Mesenchymal stem cell (in vitro differentiated cells and primary cell): ENCODE measurements at regions not wholly inside any gene's neighbourhood (a gene's known extent, or its start where the extent isn't known, plus 50 kb on each side); places are given as distances from the start of the nearest gene placed in this dataset.
A peak's percentile ranks its signal among the peaks of the same experiment; 100 is the strongest.
"Not testable (repeated sequence)": the region's sequence is repeated elsewhere in the genome, so short reads cannot be mapped to it uniquely, and the experiment has no call there.

Source experiments
- DNase-seq: peaks from one replicate; pipeline ENCODE4 v3.0.0-alpha.2; 2013
- H2AFZ ChIP-seq: one replicate; pipeline ENCODE4 v1.6.1; 2013; ENCODE audit warnings: low read depth, mild to moderate bottlenecking, control low read depth, inconsistent platforms, low read length, moderate library complexity
- H2AK5ac ChIP-seq: 2 replicates; pipeline ENCODE4 v1.6.1; 2013; ENCODE audit warnings: low read length, moderate library complexity, mild to moderate bottlenecking, inconsistent platforms; ENCODE audit not compliant: severe bottlenecking
- H2BK120ac ChIP-seq: one replicate; pipeline ENCODE4 v1.6.1; 2013; ENCODE audit warnings: low read depth, mild to moderate bottlenecking, inconsistent platforms, low read length, moderate library complexity
- H2BK12ac ChIP-seq, 2 experiments: one replicate each; pipeline ENCODE4 v1.6.1; 2013; ENCODE audit warnings: inconsistent platforms in 2 of 2, low read length in 2 of 2, mild to moderate bottlenecking in 2 of 2, moderate library complexity in 2 of 2, control low read depth in 1 of 2
- H2BK15ac ChIP-seq: one replicate; pipeline ENCODE4 v1.6.1; 2013; ENCODE audit warnings: mild to moderate bottlenecking, low read depth, inconsistent platforms; ENCODE audit not compliant: poor library complexity, severe bottlenecking
- H2BK5ac ChIP-seq: 2 replicates; pipeline ENCODE4 v1.6.1; 2013; ENCODE audit warnings: low read depth, mild to moderate bottlenecking, low read length, control low read depth, inconsistent platforms; ENCODE audit not compliant: poor library complexity, severe bottlenecking
- H3K14ac ChIP-seq, 2 experiments: one replicate each; pipeline ENCODE4 v1.6.1; 2013; ENCODE audit warnings: inconsistent platforms in 2 of 2, low read length in 2 of 2, control low read depth in 1 of 2, mild to moderate bottlenecking in 1 of 2, moderate library complexity in 1 of 2
- H3K18ac ChIP-seq, 2 experiments: one replicate each; pipeline ENCODE4 v1.6.1; 2013; ENCODE audit warnings: inconsistent platforms in 2 of 2, low read length in 2 of 2, control low read depth in 1 of 2, low read depth in 1 of 2, mild to moderate bottlenecking in 1 of 2
- H3K23ac ChIP-seq, 2 experiments: one replicate each; pipeline ENCODE4 v1.6.1; 2013; ENCODE audit warnings: inconsistent platforms in 2 of 2, low read length in 2 of 2, mild to moderate bottlenecking in 2 of 2, moderate library complexity in 2 of 2, control low read depth in 1 of 2
- H3K27ac ChIP-seq: 2 replicates; pipeline ENCODE4 v1.5.1; 2013; ENCODE audit warnings: mild to moderate bottlenecking, moderate library complexity, low read length, control low read depth, inconsistent platforms; ENCODE audit not compliant: poor library complexity, severe bottlenecking
- H3K27me3 ChIP-seq, 2 experiments: 2 replicates each; pipeline versions ENCODE4 v1.6.1 to v1.7.0; 2013; ENCODE audit warnings: low read length in 2 of 2, mild to moderate bottlenecking in 2 of 2, moderate library complexity in 2 of 2, control low read depth in 1 of 2, inconsistent platforms in 1 of 2; ENCODE audit not compliant: control insufficient read depth in 1 of 2, insufficient read depth in 1 of 2
- H3K36me3 ChIP-seq, 2 experiments: 2 replicates each; pipeline versions ENCODE4 v1.6.1 to v1.7.0; 2013; ENCODE audit warnings: low read length in 2 of 2, control low read depth in 1 of 2, inconsistent platforms in 1 of 2, low read depth in 1 of 2, mild to moderate bottlenecking in 1 of 2; ENCODE audit not compliant: insufficient read depth in 2 of 2, control insufficient read depth in 1 of 2
- H3K4ac ChIP-seq, 2 experiments: one replicate each; pipeline ENCODE4 v1.6.1; 2013; ENCODE audit warnings: inconsistent platforms in 2 of 2, low read length in 2 of 2, mild to moderate bottlenecking in 2 of 2, moderate library complexity in 2 of 2, control low read depth in 1 of 2, low read depth in 1 of 2
- H3K4me1 ChIP-seq: 2 replicates; pipeline ENCODE4 v1.6.1; 2013; ENCODE audit warnings: low read depth, low read length, control low read depth; ENCODE audit not compliant: control insufficient read depth, insufficient read depth
- H3K4me2 ChIP-seq: 2 replicates; pipeline ENCODE4 v1.6.1; 2013; ENCODE audit warnings: low read length, mild to moderate bottlenecking, inconsistent platforms; ENCODE audit not compliant: poor library complexity, severe bottlenecking
- H3K4me3 ChIP-seq, 2 experiments: 2 replicates each; pipeline versions ENCODE4 v1.5.1 to v1.7.0; 2013; ENCODE audit warnings: low read length in 2 of 2, mild to moderate bottlenecking in 2 of 2, control low read depth in 1 of 2, low read depth in 1 of 2; ENCODE audit not compliant: insufficient read depth in 1 of 2
- H3K79me1 ChIP-seq: replicated peaks from 2 replicates; pipeline ENCODE4 v1.6.1; 2013; ENCODE audit warnings: mild to moderate bottlenecking, control low read depth, low read length, inconsistent platforms; ENCODE audit not compliant: poor library complexity, severe bottlenecking
- H3K9ac ChIP-seq: 2 replicates; pipeline ENCODE4 v1.7.0; 2013; ENCODE audit warnings: mild to moderate bottlenecking, low read length, moderate library complexity
- H3K9me3 ChIP-seq: 2 replicates; pipeline ENCODE4 v1.7.0; 2013; ENCODE audit warnings: mild to moderate bottlenecking, low read length; ENCODE audit not compliant: control insufficient read depth
- H4K8ac ChIP-seq: one replicate; pipeline ENCODE4 v1.6.1; 2013; ENCODE audit warnings: inconsistent platforms, mild to moderate bottlenecking, low read length, moderate library complexity
- H4K91ac ChIP-seq: one replicate; pipeline ENCODE4 v1.6.1; 2013; ENCODE audit warnings: mild to moderate bottlenecking, low read length, inconsistent platforms
- WGBS: methylation state at CpG from one replicate; pipeline ENCODE4 v1.1.7; 2013; ENCODE audit warnings: mixed read lengths; 5-methylcytosine and 5-hydroxymethylcytosine counted together

DNA sequence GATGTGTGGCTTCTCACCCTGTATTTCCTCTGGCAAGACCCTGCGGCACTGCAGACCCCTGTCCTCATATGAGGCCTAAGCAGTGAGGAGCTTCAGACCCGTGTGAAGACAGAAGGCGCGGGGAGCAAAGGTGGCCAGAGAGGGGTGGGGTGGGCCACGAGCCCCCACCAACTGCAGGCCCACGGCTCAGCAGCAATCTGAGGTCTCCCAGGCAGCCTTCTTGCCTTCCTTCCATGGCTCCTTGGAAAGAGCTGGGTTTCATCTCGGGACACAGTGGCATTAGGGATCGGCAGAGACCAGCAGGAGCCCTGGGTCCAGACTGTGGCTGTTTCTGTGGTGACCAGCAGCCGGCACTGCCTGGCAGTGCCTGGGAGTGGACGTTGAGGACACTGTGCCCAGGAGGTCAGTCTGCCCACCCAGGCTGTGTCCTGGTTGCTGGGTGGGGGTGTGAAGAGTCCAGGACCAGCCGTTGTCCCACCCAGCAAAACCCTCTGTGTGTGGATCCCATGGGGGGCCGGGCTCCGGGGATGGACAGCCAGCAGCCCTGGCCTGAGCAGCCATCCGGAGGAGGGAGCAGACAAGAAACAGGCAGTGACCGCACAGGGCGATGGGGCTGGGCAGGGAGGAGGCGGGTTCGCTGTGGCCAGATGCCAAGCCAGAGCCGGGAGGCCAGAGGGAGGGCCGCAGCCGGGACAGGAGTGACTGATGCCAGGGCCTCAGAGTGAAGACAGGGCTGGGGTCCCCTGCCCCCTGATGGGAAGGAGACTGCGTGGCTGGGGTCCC, 73.8 kb downstream of the RRM2 start:
- no peak overlapping the region for H2BK5ac ChIP-seq
- H3K4me2 ChIP-seq: no peak overlapping the region
- peaks cover 8% of the 10 kb centered on the region for H3K4me1 ChIP-seq
- H3K27me3 ChIP-seq: peaks cover 0 to 2% of the 10 kb centered on the region in 2 experiments
- no peak overlapping the region for H3K14ac ChIP-seq
- no peak overlapping the region for H2BK12ac ChIP-seq
- H2BK15ac ChIP-seq: no peak overlapping the region
- no peak overlapping the region for H3K4me3 ChIP-seq
- H3K9me3 ChIP-seq: no peaks in the 10 kb centered on the region
- H4K91ac ChIP-seq: no peak overlapping the region
- 96% methylated on average over 22 of the region's 22 CpGs for WGBS
- H3K79me1 ChIP-seq: no peaks in the 10 kb centered on the region
- no peak overlapping the region for H3K27ac ChIP-seq
- H3K36me3 ChIP-seq: no peaks in the 10 kb centered on the region
- no peak overlapping the region for H3K9ac ChIP-seq
- no peak overlapping the region for H2AK5ac ChIP-seq
- no peak for DNase-seq
- no peak overlapping the region for H2BK120ac ChIP-seq
- no peak overlapping the region for H3K23ac ChIP-seq
- H2AFZ ChIP-seq: no peak overlapping the region
- H4K8ac ChIP-seq: no peak overlapping the region
- H3K4ac ChIP-seq: no peak overlapping the region
- no peak overlapping the region for H3K18ac ChIP-seq

- H2BK120ac ChIP-seq: no peak overlapping the region
These were observed 74.6 kb downstream of the RRM2 start for GRCh38 chr2:10196948-10197696.

DNA sequence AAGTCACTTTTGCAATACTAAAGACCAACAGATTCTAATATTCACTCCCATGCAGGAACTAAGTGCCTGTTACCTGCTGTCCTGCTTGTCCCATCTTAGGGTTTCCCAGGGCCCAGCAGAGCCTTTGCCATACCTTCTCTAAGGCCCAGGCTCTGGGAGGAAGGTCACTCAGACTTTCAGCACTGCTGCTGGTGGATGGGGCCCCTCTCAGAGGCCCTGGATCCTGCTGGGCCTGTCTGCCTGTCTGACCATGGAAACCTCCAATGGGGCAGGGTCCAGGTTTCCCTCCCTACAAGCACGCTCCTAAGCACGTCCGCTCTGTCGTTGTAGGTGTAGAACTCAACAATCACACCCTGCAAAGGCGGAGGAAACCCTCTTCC, 75.1 kb downstream of the RRM2 start:
- no peak overlapping the region for H2BK5ac ChIP-seq
- H4K91ac ChIP-seq: no peak overlapping the region
- H3K18ac ChIP-seq: no peak overlapping the region
- no peaks in the 10 kb centered on the region for H3K79me1 ChIP-seq
- no peaks in the 10 kb centered on the region for H3K9me3 ChIP-seq
- no peak overlapping the region for H3K23ac ChIP-seq
- H2BK15ac ChIP-seq: no peak overlapping the region
- no peak overlapping the region for H2BK120ac ChIP-seq
- H3K27me3 ChIP-seq: no peaks in the 10 kb centered on the region
- H3K4me2 ChIP-seq: no peak overlapping the region
- no peak overlapping the region for H3K27ac ChIP-seq
- no peak overlapping the region for H2AK5ac ChIP-seq
- no peak overlapping the region for H3K4me3 ChIP-seq
- H3K4ac ChIP-seq: no peak overlapping the region
- no peak overlapping the region for H3K14ac ChIP-seq
- H2AFZ ChIP-seq: no peak overlapping the region
- no peak overlapping the region for H3K9ac ChIP-seq
- DNase-seq: no peak
- no peak overlapping the region for H4K8ac ChIP-seq
- WGBS: 81% methylated on average over 5 of the region's 5 CpGs
- H3K36me3 ChIP-seq: no peaks in the 10 kb centered on the region
- H2BK12ac ChIP-seq: no peak overlapping the region
- H3K4me1 ChIP-seq: peaks cover 8% of the 10 kb centered on the region

More at GRCh38 chr2:10196948-10197696, 74.6 kb downstream of the RRM2 start:
- no peaks in the 10 kb centered on the region for H3K79me1 ChIP-seq
- WGBS: 96% methylated on average over 17 of the region's 17 CpGs
- no peak overlapping the region for H4K91ac ChIP-seq
- H2BK15ac ChIP-seq: no peak overlapping the region
- peaks cover 8% of the 10 kb centered on the region for H3K4me1 ChIP-seq
- no peak overlapping the region for H3K9ac ChIP-seq
- H3K4ac ChIP-seq: no peak overlapping the region
- no peak overlapping the region for H3K27ac ChIP-seq
- H3K4me3 ChIP-seq: no peak overlapping the region
- no peak overlapping the region for H2AK5ac ChIP-seq
- H3K14ac ChIP-seq: peak overlapping the region in 1 of 2 experiments; percentile 61
- no peak overlapping the region for H3K18ac ChIP-seq
- no peak for DNase-seq
- peaks cover 0 to 1% of the 10 kb centered on the region in 2 experiments for H3K27me3 ChIP-seq
- no peak overlapping the region for H4K8ac ChIP-seq
- no peak overlapping the region for H2AFZ ChIP-seq
- no peak overlapping the region for H3K23ac ChIP-seq
- no peaks in the 10 kb centered on the region for H3K9me3 ChIP-seq
- no peak overlapping the region for H3K4me2 ChIP-seq
- no peak overlapping the region for H2BK12ac ChIP-seq
- H2BK5ac ChIP-seq: no peak overlapping the region
- H3K36me3 ChIP-seq: no peaks in the 10 kb centered on the region

DNA sequence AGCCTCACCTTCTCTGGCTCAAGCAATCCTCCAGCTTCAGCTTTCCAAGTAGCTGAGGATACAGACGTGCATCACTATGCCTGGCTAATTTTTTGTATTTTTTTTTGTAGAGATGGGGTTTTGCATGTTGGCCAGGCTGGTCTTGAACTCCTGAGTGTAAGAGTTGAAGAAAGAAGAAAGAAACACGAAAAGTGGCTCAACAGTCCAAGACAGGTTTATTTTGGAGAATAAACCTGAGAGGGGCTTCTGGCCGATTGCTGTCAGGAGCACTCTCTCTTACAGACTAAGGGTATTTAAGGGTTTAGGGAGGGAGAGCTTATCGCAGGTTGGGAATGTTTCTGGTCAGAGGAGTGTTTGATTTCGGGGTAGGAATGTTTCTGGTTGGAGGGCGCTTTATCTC, 75.9 kb downstream of the RRM2 start:
- not testable (repeated sequence) for H4K8ac ChIP-seq, H2AK5ac ChIP-seq, H3K9me3 ChIP-seq, H3K9ac ChIP-seq, H3K4ac ChIP-seq, H3K14ac ChIP-seq, H2BK15ac ChIP-seq, H2BK12ac ChIP-seq, H3K79me1 ChIP-seq, H2BK5ac ChIP-seq, H3K4me2 ChIP-seq, DNase-seq, H2AFZ ChIP-seq, H3K27me3 ChIP-seq, H2BK120ac ChIP-seq, H3K23ac ChIP-seq, H3K4me1 ChIP-seq, H3K18ac ChIP-seq, H3K27ac ChIP-seq, H3K36me3 ChIP-seq, H3K4me3 ChIP-seq, H4K91ac ChIP-seq
- 82% methylated on average over 6 of the region's 6 CpGs for WGBS
